IMR-90 (cell line): ENCODE measurements at regions not wholly inside any gene's neighbourhood (a gene's known extent, or its start where the extent isn't known, plus 50 kb on each side); places are given as distances from the start of the nearest gene placed in this dataset.

Source experiments
- ATAC-seq: fragments of 200-7000 bp; cut with Tn5 transposase; 2 replicates; pipeline ENCODE4 v1.9.1; 2020; ENCODE audit warnings: low read depth, mild to moderate bottlenecking, moderate library complexity
- BruUV-seq: library from RNA; stranded (reverse); fragments of 400-500 nt; replicated peaks from 2 replicates; lab custom pipeline; 2021; lab: Mats Ljungman, UMichigan
- CTCF ChIA-PET: fragments of 300-600 bp; formaldehyde crosslinking; extraction: SDS; loops from one replicate; lab custom pipeline; 2021; ENCODE audit warnings: antibody characterized with exemption; lab: Yijun Ruan, JAX
- POLR2A ChIA-PET: fragments of 300-600 bp; sonication (Branson Sonifier 250); formaldehyde crosslinking; loops from one replicate; lab custom pipeline; 2022; ENCODE audit warnings: antibody characterized with exemption; ENCODE audit not compliant: unreplicated experiment; lab: Charles Lee
- DNase-seq: peaks from one replicate; pipeline ENCODE4 v3.0.0; 2013
- H2AFZ ChIP-seq: replicated peaks from 2 replicates; pipeline ENCODE3; 2013; ENCODE audit warnings: low read length, mild to moderate bottlenecking; ENCODE audit not compliant: poor library complexity
- H2AK5ac ChIP-seq: 2 replicates; pipeline ENCODE4 v1.6.1; 2013; ENCODE audit warnings: low read depth, low read length, inconsistent platforms
- H2AK9ac ChIP-seq: replicated peaks from 2 replicates; pipeline ENCODE3; 2013; ENCODE audit warnings: mild to moderate bottlenecking, low read depth, low read length, moderate library complexity; ENCODE audit not compliant: poor library complexity
- H2BK120ac ChIP-seq: 2 replicates; pipeline ENCODE4 v1.6.1; 2013; ENCODE audit warnings: low read depth, low read length, inconsistent platforms
- H2BK15ac ChIP-seq: 3 replicates; pipeline ENCODE4 v1.6.1; 2013; ENCODE audit warnings: low read depth, low read length, inconsistent platforms
- H2BK20ac ChIP-seq: 2 replicates; pipeline ENCODE4 v1.6.1; 2013; ENCODE audit warnings: low read depth, mild to moderate bottlenecking, inconsistent platforms, low read length, moderate library complexity
- H2BK5ac ChIP-seq: 2 replicates; pipeline ENCODE4 v1.6.1; 2013; ENCODE audit warnings: mild to moderate bottlenecking, low read depth, low read length, inconsistent platforms; ENCODE audit not compliant: poor library complexity, severe bottlenecking
- H3K14ac ChIP-seq: replicated peaks from 2 replicates; pipeline ENCODE4 v1.6.1; 2013; ENCODE audit warnings: low read depth, low read length, inconsistent platforms
- H3K18ac ChIP-seq: 2 replicates; pipeline ENCODE4 v1.6.1; 2013; ENCODE audit warnings: low read depth, low read length, control low read depth
- H3K23ac ChIP-seq: 2 replicates; pipeline ENCODE4 v1.6.1; 2013; ENCODE audit warnings: low read depth, low read length, inconsistent platforms
- H3K27ac ChIP-seq: 2 replicates; pipeline ENCODE4 v1.5.1; 2013; ENCODE audit warnings: mild to moderate bottlenecking, control low read depth, low read length; ENCODE audit not compliant: insufficient read depth
- H3K27me3 ChIP-seq: 2 replicates; pipeline ENCODE4 v1.6.1; 2013; ENCODE audit warnings: low read length; ENCODE audit not compliant: control insufficient read depth, insufficient read depth
- H3K36me3 ChIP-seq: 2 replicates; pipeline ENCODE4 v1.6.1; 2013; ENCODE audit warnings: low read length, mixed read lengths; ENCODE audit not compliant: control insufficient read depth, insufficient read depth
- H3K4ac ChIP-seq: 2 replicates; pipeline ENCODE4 v1.6.1; 2013; ENCODE audit warnings: low read depth, low read length, inconsistent platforms
- H3K4me1 ChIP-seq: 2 replicates; pipeline ENCODE4 v1.6.1; 2013; ENCODE audit warnings: low read length, mixed read lengths; ENCODE audit not compliant: control insufficient read depth, insufficient read depth
- H3K4me2 ChIP-seq: 2 replicates; pipeline ENCODE4 v1.6.1; 2013; ENCODE audit warnings: low read depth, mild to moderate bottlenecking, control low read depth, low read length, moderate library complexity
- H3K4me3 ChIP-seq: 2 replicates; pipeline ENCODE4 v1.5.1; 2013; ENCODE audit warnings: low read depth, mild to moderate bottlenecking, control low read depth, low read length, moderate library complexity; ENCODE audit not compliant: insufficient read depth
- H3K56ac ChIP-seq: 2 replicates; pipeline ENCODE4 v1.6.1; 2013; ENCODE audit warnings: low read length, inconsistent platforms; ENCODE audit not compliant: insufficient read depth; ENCODE audit errors: extremely low read depth
- H3K79me1 ChIP-seq, 2 experiments: 2 replicates each; pipeline ENCODE4 v1.6.1; 2013; ENCODE audit warnings: low read length in 2 of 2, inconsistent platforms in 1 of 2, low read depth in 1 of 2
- H3K9ac ChIP-seq: 2 replicates; pipeline ENCODE4 v1.6.1; 2013; ENCODE audit warnings: low read depth, low read length, control low read depth
- H3K9me1 ChIP-seq: 2 replicates; pipeline ENCODE4 v1.6.1; 2013; ENCODE audit warnings: low read length, inconsistent platforms; ENCODE audit not compliant: insufficient read depth
- H3K9me3 ChIP-seq: 2 replicates; pipeline ENCODE4 v1.6.1; 2013; ENCODE audit warnings: low read length; ENCODE audit not compliant: control insufficient read depth, insufficient read depth
- H4K20me1 ChIP-seq: 2 replicates; pipeline ENCODE4 v1.6.1; 2013; ENCODE audit warnings: low read length, inconsistent platforms; ENCODE audit not compliant: insufficient read depth
- H4K5ac ChIP-seq: 2 replicates; pipeline ENCODE4 v1.6.1; 2013; ENCODE audit warnings: mild to moderate bottlenecking, low read depth, low read length, control low read depth
- H4K8ac ChIP-seq, 2 experiments: 2 replicates each; pipeline ENCODE4 v1.6.1; 2013; ENCODE audit warnings: low read depth in 2 of 2, low read length in 2 of 2, control low read depth in 1 of 2, inconsistent platforms in 1 of 2
- H4K91ac ChIP-seq: 2 replicates; pipeline ENCODE4 v1.6.1; 2013; ENCODE audit warnings: low read depth, low read length, inconsistent platforms; ENCODE audit not compliant: insufficient read depth
- BHLHE40 ChIP-seq: fragments of 150-350 bp; IDR thresholded peaks from 2 replicates; pipeline ENCODE4 v1.6.1; 2016; ENCODE audit warnings: mild to moderate bottlenecking, low read depth, low read length
- CEBPB ChIP-seq: IDR thresholded peaks from 2 replicates; pipeline ENCODE4 v1.6.1; 2012; ENCODE audit warnings: low read depth, low read length, improper control_type of control experiment
- CHD1 ChIP-seq: IDR thresholded peaks from 2 replicates; pipeline ENCODE4 v1.6.1; 2012; ENCODE audit warnings: low read depth, low read length, improper control_type of control experiment
- FOS ChIP-seq: fragments of 150-350 bp; IDR thresholded peaks from 2 replicates; pipeline ENCODE4 v1.6.1; 2016; ENCODE audit warnings: low read depth, low read length
- MAFK ChIP-seq: IDR thresholded peaks from 2 replicates; pipeline ENCODE4 v1.6.1; 2012; ENCODE audit warnings: low read depth, low read length, improper control_type of control experiment
- MAZ ChIP-seq: IDR thresholded peaks from 2 replicates; pipeline ENCODE4 v1.6.1; 2012; ENCODE audit warnings: low read depth, mild to moderate bottlenecking, low read length, improper control_type of control experiment, moderate library complexity, borderline replicate concordance
- MXI1 ChIP-seq: IDR thresholded peaks from 2 replicates; pipeline ENCODE4 v1.6.1; 2012; ENCODE audit warnings: low read depth, mild to moderate bottlenecking, low read length, moderate library complexity, borderline replicate concordance
- NFE2L2 ChIP-seq: fragments of 150-350 bp; IDR thresholded peaks from 2 replicates; pipeline ENCODE4 v1.6.1; 2016; ENCODE audit warnings: low read depth, mild to moderate bottlenecking, low read length
- POLR2A ChIP-seq: IDR thresholded peaks from 2 replicates; pipeline ENCODE4 v1.6.1; 2012; ENCODE audit warnings: mild to moderate bottlenecking, low read depth, low read length
- RAD21 ChIP-seq: IDR thresholded peaks from 2 replicates; pipeline ENCODE4 v1.6.1; 2012; ENCODE audit warnings: low read length, improper control_type of control experiment
- RCOR1 ChIP-seq: IDR thresholded peaks from 2 replicates; pipeline ENCODE4 v1.6.1; 2012; ENCODE audit warnings: mild to moderate bottlenecking, low read length, improper control_type of control experiment; ENCODE audit not compliant: insufficient replicate concordance
- RFX5 ChIP-seq: IDR thresholded peaks from 2 replicates; pipeline ENCODE4 v1.8.0; 2012; ENCODE audit warnings: low read depth, mild to moderate bottlenecking, low read length, moderate library complexity
- SMC3 ChIP-seq: fragments of 150-350 bp; IDR thresholded peaks from 2 replicates; pipeline ENCODE4 v1.6.1; 2016; ENCODE audit warnings: low read depth, mild to moderate bottlenecking, antibody characterized with exemption, low read length, moderate library complexity
- WGBS, 2 experiments: methylation state at CpG; one replicate each; pipeline versions ENCODE4 v1.1.5 to v1.1.7; 2013; ENCODE audit warnings: missing lambda C conversion rate in 2 of 2; ENCODE audit not compliant: insufficient read length in 1 of 2; ENCODE audit errors: extremely low coverage in 2 of 2; 5-methylcytosine and 5-hydroxymethylcytosine counted together
- dilution Hi-C: fragments of 300-500 bp; cut with HindIII; formaldehyde crosslinking; loops from one replicate; pipeline ENCODE4 v1.14.3; 2018; ENCODE audit warnings: low sequenced_read_pairs; ENCODE audit not compliant: unreplicated experiment
- in situ Hi-C: fragments of 300-500 bp; cut with MboI; formaldehyde crosslinking; loops from 3 replicates; pipeline ENCODE4 v1.14.3; 2019; ENCODE audit warnings: low sequenced_read_pairs, inconsistent platforms, mixed read lengths
- intact Hi-C: fragments of 100-400 bp; cut with micrococcal nuclease; formaldehyde crosslinking; loops from 2 replicates; pipeline ENCODE4 v1.10.0; 2022
- TF ChIP-seq, protein P1 (sequence below): fragments of 150-350 bp; IDR thresholded peaks from 2 replicates; pipeline ENCODE4 v1.6.1; 2017; ENCODE audit warnings: mild to moderate bottlenecking, antibody characterized with exemption, low read length, low read depth
- TF ChIP-seq, protein P2 (sequence below): fragments of 150-350 bp; IDR thresholded peaks from 2 replicates; pipeline ENCODE4 v1.6.1; 2016; ENCODE audit warnings: low read depth, mild to moderate bottlenecking, low read length, moderate library complexity, borderline replicate concordance
- TF ChIP-seq, protein P3 (sequence below): conservative IDR thresholded peaks from 2 replicates; pipeline ENCODE4 v1.5.1; 2012; ENCODE audit warnings: mild to moderate bottlenecking, low read depth, low read length, improper control_type of control experiment

DNA sequence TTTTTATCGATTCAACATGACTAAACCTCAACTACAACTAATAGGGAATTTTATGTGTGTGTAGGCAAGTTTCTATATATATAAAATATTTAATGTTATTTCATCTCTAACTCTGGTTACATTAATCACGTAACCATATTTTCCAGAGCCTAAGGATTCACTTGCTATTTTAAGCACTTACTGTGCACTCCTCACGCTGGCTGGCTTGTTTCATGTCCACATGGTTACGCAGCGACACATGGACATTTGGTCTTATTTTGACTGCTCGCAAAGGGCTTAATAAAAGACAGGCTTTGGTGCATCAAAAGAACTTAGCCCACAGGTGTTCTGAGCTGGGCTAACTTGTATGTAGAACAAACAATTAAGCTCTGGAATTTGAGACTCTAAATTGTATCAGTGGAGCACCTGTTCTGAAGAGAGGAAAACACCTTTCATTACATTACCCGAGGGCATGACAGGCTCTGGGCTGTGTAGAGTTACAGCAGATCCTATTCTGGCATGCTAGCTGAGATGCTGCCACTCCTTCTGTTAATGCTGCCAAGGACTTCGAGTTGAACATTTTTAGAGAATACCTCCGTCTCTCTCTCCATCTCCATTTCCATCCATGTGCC, 130.0 kb upstream of the NR2F2 start:
- Histone ChIP-seq H2AK5ac (no peak overlapping the region), H4K20me1 (no peaks in the 10 kb centered on the region), H3K14ac (no peak overlapping the region), H3K18ac (no peak overlapping the region), H2BK15ac (no peak overlapping the region), H2AK9ac (no peak overlapping the region), H3K9me3 (no peaks in the 10 kb centered on the region; the same call in 1 of the 2 replicates), H2BK5ac (no peak overlapping the region), H4K5ac (no peak overlapping the region), H4K91ac (no peak overlapping the region), H3K56ac (no peak overlapping the region), H3K79me1 (no peaks in the 10 kb centered on the region), H3K9me1 (no peaks in the 10 kb centered on the region), H3K27ac (no peak overlapping the region), H3K9ac (no peak overlapping the region), H2AFZ (no peak overlapping the region), H3K4me1 (no peaks in the 10 kb centered on the region), H3K36me3 (peaks cover 2% of the 10 kb centered on the region; the same call in 1 of the 2 replicates), H3K4ac (no peak overlapping the region), H4K8ac (no peak overlapping the region), H3K4me2 (no peak overlapping the region), H3K23ac (no peak overlapping the region), H3K27me3 (no peaks in the 10 kb centered on the region), H2BK20ac (no peak overlapping the region), H3K4me3 (no peak overlapping the region), H2BK120ac (no peak overlapping the region)
- no TSS peak for BruUV-seq
- 80% methylated on average over 1 of the region's 9 CpGs; no CpG with 5 or more reads in 1 of the 2 experiments for WGBS, 2 experiments
- ATAC-seq (no peak), DNase-seq (no peak)
- CTCF ChIA-PET, result no interaction called here
- dilution Hi-C loops, result no loop called here
- intact Hi-C loops, result no loop called here
- in situ Hi-C loops, result no loop called here
- TF ChIP-seq SMC3 (no peak), CEBPB (no peak), RFX5 (no peak), MAFK (no peak), MXI1 (no peak), BHLHE40 (no peak), FOS (no peak), CHD1 (no peak), POLR2A (no peak), MAZ (no peak), RAD21 (no peak), RCOR1 (no peak), NFE2L2 (no peak)
- TF ChIP-seq, protein P1, sequence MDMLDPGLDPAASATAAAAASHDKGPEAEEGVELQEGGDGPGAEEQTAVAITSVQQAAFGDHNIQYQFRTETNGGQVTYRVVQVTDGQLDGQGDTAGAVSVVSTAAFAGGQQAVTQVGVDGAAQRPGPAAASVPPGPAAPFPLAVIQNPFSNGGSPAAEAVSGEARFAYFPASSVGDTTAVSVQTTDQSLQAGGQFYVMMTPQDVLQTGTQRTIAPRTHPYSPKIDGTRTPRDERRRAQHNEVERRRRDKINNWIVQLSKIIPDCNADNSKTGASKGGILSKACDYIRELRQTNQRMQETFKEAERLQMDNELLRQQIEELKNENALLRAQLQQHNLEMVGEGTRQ, result no peak
- TF ChIP-seq, protein P2, sequence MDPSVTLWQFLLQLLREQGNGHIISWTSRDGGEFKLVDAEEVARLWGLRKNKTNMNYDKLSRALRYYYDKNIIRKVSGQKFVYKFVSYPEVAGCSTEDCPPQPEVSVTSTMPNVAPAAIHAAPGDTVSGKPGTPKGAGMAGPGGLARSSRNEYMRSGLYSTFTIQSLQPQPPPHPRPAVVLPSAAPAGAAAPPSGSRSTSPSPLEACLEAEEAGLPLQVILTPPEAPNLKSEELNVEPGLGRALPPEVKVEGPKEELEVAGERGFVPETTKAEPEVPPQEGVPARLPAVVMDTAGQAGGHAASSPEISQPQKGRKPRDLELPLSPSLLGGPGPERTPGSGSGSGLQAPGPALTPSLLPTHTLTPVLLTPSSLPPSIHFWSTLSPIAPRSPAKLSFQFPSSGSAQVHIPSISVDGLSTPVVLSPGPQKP, result no peak
- TF ChIP-seq, protein P3, sequence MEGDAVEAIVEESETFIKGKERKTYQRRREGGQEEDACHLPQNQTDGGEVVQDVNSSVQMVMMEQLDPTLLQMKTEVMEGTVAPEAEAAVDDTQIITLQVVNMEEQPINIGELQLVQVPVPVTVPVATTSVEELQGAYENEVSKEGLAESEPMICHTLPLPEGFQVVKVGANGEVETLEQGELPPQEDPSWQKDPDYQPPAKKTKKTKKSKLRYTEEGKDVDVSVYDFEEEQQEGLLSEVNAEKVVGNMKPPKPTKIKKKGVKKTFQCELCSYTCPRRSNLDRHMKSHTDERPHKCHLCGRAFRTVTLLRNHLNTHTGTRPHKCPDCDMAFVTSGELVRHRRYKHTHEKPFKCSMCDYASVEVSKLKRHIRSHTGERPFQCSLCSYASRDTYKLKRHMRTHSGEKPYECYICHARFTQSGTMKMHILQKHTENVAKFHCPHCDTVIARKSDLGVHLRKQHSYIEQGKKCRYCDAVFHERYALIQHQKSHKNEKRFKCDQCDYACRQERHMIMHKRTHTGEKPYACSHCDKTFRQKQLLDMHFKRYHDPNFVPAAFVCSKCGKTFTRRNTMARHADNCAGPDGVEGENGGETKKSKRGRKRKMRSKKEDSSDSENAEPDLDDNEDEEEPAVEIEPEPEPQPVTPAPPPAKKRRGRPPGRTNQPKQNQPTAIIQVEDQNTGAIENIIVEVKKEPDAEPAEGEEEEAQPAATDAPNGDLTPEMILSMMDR, result no peak
- POLR2A ChIA-PET, result no interaction called here
